ENCODE measurements at regions not wholly inside any gene's neighbourhood (a gene's known extent, or its start where the extent isn't known, plus 50 kb on each side); places are given as distances from the start of the nearest gene placed in this dataset.

DNA sequence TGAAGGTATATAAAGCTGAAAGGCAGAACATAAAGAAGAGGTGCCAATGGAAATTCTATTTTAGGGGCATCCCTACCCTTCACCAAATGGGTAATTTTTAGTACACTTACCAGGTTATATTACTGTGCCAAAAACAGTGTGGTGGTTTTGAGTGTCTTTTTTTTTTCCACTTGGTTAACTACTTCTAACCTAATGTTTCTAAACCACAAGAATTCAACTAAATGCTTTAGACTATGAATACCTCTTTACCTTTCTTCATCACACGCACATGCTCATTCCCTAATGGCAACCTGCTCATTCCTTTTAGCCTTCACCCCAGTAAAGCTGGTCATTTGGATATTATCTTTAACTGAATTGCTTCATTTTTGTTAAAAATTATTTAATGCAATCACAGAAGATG is 215.6 kb downstream of the PIK3R1 start:
- H3K9ac ChIP-seq: no peak overlapping the region
- no peak overlapping the region for H3K27ac ChIP-seq (ENCODE audit: low read depth in 2 of 2, low read length in 1 of 2)
- 90% methylated on average over 1 of the region's 1 CpG for WGBS (ENCODE audit: low lambda C conversion rate)
- no peak overlapping the region for H3K4me2 ChIP-seq
- no peaks in the 10 kb centered on the region for H3K36me3 ChIP-seq (replicated peaks in 1 of 2; ENCODE audit: control insufficient read depth in 1 of 2, insufficient read depth in 2 of 2, low read length in 1 of 2)
- H3K9me2 ChIP-seq: no peaks in the 10 kb centered on the region
- no peak overlapping the region for H2AFZ ChIP-seq (ENCODE audit: low read depth)
- DNase-seq: no peak
- peaks cover 0 to 14% of the 10 kb centered on the region in 2 experiments; a peak in 2 of 4 replicates for H3K4me1 ChIP-seq (ENCODE audit: control insufficient read depth in 1 of 2, insufficient read depth in 2 of 2, low read depth in 1 of 2, low read length in 1 of 2)
- no peak for TF ChIP-seq SIN3A (IDR thresholded peaks at IDR 0.05; ENCODE audit: borderline replicate concordance, low read depth, low read length)
- TF ChIP-seq TAF1 (IDR thresholded peaks at IDR 0.05; ENCODE audit: borderline replicate concordance, low read depth, low read length): no peak
- TF ChIP-seq POLR2AphosphoS5 (IDR thresholded peaks at IDR 0.05; ENCODE audit: low read depth, low read length): no peak
- TF ChIP-seq NRF1 (IDR thresholded peaks at IDR 0.05; ENCODE audit: low read depth, low read length): no peak
- CTCF ChIA-PET: interaction anchor here (0.6 kb wide), 1 partner anchor 525 kb away, joined by 4 read pairs; no protein-coding TSS in a partner anchor
- POLR2A ChIA-PET: no interaction called here
- no peaks in the 10 kb centered on the region for H3K79me2 ChIP-seq (ENCODE audit: insufficient read depth)
- H3F3A ChIP-seq (replicated peaks; ENCODE audit: insufficient read depth): peaks cover 4% of the 10 kb centered on the region
- no peaks in the 10 kb centered on the region for H3K9me3 ChIP-seq
- H3K27me3 ChIP-seq (ENCODE audit: insufficient read depth): no peaks in the 10 kb centered on the region
- H3K4me3 ChIP-seq (ENCODE audit: low read depth in 2 of 2, low read length in 1 of 2): no peak overlapping the region
- H4K20me1 ChIP-seq (ENCODE audit: insufficient read depth): no peaks in the 10 kb centered on the region

DNA sequence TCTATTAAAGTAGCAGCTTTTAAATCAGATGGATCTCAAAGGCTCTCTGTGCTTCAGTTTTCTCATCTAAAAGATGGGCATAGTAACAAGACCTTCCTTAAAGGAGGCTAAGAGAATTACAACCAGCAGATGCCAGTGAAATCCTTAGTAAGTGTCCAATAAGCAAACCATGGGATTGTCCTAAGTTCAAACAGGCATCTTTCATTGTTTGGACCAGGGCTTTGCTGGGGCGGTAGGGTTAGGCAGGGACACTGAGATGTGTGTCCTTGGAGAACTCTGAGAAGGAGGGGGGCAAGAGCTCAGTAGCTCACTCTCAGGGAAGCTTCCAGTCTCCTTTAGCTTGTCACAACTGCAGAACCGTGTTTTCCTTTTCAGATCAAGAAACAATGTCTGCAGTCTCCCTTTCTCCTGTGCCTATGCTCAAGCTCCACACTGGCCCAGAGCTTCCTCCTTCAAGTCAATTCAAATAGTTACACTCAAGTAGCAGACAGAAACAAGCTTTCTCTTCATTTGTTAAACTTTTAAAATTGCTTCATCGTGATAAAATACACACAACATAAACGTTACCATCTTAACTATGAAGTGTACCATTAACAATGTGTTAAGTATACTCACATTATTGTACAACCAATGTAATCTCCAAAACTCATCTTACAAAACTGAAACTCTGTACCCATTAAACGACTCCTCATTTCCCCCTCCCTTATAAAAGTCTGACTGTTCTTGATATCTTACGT is 216.2 kb downstream of the PIK3R1 start:
- WGBS (ENCODE audit: low lambda C conversion rate): 86% methylated on average over 5 of the region's 6 CpGs
- DNase-seq: no peak
- TF ChIP-seq, protein P1, sequence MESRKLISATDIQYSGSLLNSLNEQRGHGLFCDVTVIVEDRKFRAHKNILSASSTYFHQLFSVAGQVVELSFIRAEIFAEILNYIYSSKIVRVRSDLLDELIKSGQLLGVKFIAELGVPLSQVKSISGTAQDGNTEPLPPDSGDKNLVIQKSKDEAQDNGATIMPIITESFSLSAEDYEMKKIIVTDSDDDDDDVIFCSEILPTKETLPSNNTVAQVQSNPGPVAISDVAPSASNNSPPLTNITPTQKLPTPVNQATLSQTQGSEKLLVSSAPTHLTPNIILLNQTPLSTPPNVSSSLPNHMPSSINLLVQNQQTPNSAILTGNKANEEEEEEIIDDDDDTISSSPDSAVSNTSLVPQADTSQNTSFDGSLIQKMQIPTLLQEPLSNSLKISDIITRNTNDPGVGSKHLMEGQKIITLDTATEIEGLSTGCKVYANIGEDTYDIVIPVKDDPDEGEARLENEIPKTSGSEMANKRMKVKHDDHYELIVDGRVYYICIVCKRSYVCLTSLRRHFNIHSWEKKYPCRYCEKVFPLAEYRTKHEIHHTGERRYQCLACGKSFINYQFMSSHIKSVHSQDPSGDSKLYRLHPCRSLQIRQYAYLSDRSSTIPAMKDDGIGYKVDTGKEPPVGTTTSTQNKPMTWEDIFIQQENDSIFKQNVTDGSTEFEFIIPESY (IDR thresholded peaks at IDR 0.05; ENCODE audit: borderline replicate concordance, low read depth): no peak
- TF ChIP-seq FOXM1 (IDR thresholded peaks at IDR 0.05; ENCODE audit: low read depth) (no peak), TCF12 (IDR thresholded peaks at IDR 0.05) (no peak), TEAD4 (IDR thresholded peaks at IDR 0.05; ENCODE audit: borderline replicate concordance, insufficient read depth) (no peak), EZH2phosphoT487 (IDR thresholded peaks at IDR 0.05; ENCODE audit: borderline replicate concordance, low read depth) (no peak), SMC3 (IDR thresholded peaks at IDR 0.05; ENCODE audit: low read depth, low read length) (no peak), EP300 (IDR thresholded peaks at IDR 0.05; ENCODE audit: borderline replicate concordance in 1 of 2, low read depth in 1 of 2, low read length in 1 of 2) (no peak)
- H3K4me3 ChIP-seq (ENCODE audit: low read depth in 2 of 2, low read length in 1 of 2): no peak overlapping the region
- no peak overlapping the region for H2AFZ ChIP-seq (ENCODE audit: low read depth)
- ChIA-PET CTCF (no interaction called here), POLR2A (no interaction called here)
- no peak overlapping the region for H3K27ac ChIP-seq (ENCODE audit: low read depth in 2 of 2, low read length in 1 of 2)
- peaks cover 4% of the 10 kb centered on the region for H3F3A ChIP-seq (replicated peaks; ENCODE audit: insufficient read depth)
- no peaks in the 10 kb centered on the region for H3K9me2 ChIP-seq
- no peaks in the 10 kb centered on the region for H4K20me1 ChIP-seq (ENCODE audit: insufficient read depth)
- H3K9ac ChIP-seq: no peak overlapping the region
- peaks cover 0 to 20% of the 10 kb centered on the region in 2 experiments; a peak in 2 of 4 replicates for H3K4me1 ChIP-seq (ENCODE audit: control insufficient read depth in 1 of 2, insufficient read depth in 2 of 2, low read depth in 1 of 2, low read length in 1 of 2)
- H3K79me2 ChIP-seq (ENCODE audit: insufficient read depth): no peaks in the 10 kb centered on the region
- no peaks in the 10 kb centered on the region for H3K27me3 ChIP-seq (ENCODE audit: insufficient read depth)
- no peaks in the 10 kb centered on the region for H3K36me3 ChIP-seq (replicated peaks in 1 of 2; ENCODE audit: control insufficient read depth in 1 of 2, insufficient read depth in 2 of 2, low read length in 1 of 2)
- no peaks in the 10 kb centered on the region for H3K9me3 ChIP-seq
- no peak overlapping the region for H3K4me2 ChIP-seq
